Stimulated activated CD8-positive, alpha-beta memory T cell treated with anti-CD3 and anti-CD28 coated beads, Interleukin-15, amount 100 ng/mL, for 48 hours (primary cell): ENCODE measurements at regions not wholly inside any gene's neighbourhood (a gene's known extent, or its start where the extent isn't known, plus 50 kb on each side); places are given as distances from the start of the nearest gene placed in this dataset.

Source experiments
- DNase-seq, 2 donors: peaks; one replicate each; pipeline ENCODE4 v3.0.0-alpha.2; 2020; ENCODE audit warnings: low read depth in 2 of 2

DNA sequence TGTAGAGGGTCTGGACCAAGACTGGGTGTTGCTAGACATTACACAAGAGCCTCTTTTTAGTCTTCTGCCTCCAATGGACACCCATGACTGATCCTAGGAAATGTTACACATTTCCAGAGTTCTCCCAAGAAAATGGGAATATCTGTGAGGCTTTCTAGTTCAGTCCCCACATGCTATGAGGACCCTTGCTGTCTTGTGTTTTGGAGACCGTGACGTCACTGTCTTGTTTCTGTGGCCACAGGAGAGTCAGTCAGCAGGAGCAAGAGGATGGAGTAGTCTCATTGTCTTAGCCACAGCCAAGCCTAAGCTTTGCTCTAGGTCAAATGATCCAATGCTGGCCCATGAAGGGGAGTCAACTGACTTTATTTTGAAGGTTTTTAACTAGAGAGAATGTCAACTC lies 820.1 kb upstream of the RBFOX1 start:
- no peak for DNase-seq

DNA sequence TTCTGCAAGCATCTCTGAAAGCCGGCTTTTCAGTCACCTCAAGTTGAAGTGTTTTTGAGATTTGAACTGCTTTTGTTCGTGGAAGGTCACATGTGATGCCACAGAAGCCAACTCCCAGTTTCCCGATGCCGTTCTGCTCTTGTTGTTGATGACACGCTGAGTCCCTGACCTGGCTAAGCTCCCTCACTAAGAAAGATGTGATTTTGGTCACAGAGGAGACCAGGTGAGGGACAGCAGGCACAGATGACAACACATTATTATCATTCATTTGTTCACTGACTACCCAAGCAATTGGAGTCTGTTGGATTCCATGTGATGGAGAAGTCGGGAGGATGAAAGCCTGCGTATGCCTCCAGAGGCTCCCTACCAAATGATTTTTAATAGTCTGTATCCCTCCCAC lies 822.4 kb upstream of the RBFOX1 start:
- no peak for DNase-seq

DNA sequence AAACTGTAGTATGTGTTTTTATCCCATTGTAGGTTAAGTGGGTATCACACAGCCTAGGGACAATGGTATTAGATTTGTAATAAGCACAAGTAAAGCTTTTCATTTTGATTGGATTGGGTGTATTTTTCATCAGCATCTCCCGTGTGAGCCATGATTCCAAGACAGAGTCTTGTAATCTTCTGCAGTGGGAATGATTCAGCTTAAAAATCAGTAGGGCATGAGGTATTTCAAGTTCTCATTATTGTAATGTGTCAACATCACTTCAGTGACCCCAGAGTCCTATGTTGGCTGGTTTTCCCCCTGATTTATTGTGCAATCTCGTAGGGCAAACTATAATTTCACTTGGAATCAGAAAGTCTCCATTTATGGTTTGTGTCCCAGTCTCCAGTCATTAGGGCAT lies 833.2 kb upstream of the RBFOX1 start:
- DNase-seq = no peak

DNA sequence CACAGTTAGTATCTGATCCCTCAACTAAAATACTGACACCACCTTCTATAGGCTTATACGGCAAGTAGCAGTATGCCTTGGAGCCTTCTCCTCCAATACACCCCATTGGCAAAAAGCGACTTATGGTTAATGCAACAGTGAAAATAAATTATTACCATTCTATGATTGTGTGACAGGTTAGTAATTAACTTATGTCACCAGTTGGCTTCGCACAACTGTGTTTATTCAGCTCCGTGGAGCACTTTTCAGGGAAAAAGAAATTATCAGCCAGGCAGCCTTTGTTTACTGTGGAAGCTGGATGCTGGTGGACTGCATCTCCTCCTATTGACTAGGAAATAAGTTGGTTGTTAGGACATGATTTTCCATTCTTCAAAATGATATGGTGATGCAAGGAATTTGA lies 833.8 kb upstream of the RBFOX1 start:
- no peak for DNase-seq

DNA sequence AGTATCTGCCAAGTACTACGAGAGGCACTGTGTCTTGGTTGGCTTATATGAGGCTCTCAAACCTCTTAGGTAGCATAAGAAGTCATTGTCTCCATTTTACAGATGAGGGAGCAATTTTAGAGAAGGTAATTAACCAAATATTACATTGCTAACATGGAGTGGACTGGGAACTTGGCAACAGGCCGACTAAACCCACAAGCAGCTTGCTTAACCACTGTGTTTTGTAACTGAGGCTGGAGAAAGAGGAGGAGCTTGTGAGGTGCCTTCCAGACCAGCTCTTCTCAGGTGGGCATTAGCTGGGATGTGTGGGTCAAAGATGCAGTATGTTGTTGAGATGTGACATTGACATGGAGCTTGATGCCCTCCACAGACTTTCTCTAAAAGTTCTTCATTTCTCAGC lies 835.6 kb upstream of the RBFOX1 start:
- DNase-seq = no peak

DNA sequence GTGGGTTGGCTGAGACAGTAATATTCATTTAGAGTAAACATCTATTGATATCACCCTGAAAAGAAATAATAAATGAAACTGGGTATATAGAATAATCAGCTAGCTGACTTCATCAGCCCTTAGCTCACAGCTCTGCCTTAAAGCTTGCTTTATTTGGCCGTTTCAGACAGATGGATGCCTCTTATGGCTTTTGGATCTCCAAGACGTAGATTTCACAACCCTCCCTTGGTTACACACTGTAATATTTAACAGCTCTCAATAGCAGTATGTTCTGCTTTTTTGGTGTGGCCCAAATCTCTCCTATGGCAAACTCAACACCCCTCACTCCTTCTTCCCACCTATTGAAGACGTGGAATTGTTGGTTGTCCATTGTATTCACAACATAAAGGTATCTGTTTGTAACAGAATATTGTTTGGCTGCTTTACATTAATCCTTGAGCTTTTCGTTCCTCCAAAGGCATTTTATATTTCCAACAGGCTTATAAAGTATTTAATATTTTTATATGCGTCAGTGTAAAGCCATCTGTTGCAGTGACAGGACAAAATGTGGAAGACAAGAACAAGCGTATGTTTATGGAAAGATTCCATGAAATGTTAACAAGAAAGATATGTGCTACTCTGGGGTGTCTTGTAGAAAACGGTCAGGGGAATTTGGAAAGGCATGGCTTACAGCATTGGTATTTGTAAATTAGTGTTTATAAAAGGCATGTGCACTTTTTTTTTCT lies 837.0 kb upstream of the RBFOX1 start:
- DNase-seq = no peak

DNA sequence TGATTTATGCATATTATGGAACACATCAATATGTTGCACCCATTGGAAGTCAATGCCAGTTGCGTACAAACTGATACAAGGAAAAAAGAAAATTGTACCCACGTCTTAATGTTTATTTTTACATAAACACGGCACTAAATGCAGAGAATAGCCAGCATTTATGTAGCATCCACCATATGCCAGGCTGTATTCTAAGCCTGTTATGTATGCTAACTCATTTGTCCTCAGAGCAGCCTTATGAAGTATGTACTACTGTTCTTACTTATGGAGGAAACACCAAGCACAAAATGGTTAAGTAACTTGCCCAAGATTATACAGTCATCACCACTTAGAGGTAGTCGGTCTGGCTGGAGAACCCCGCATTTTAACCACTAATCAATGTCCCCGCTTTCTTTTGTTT lies 837.9 kb upstream of the RBFOX1 start:
- DNase-seq = no peak

DNA sequence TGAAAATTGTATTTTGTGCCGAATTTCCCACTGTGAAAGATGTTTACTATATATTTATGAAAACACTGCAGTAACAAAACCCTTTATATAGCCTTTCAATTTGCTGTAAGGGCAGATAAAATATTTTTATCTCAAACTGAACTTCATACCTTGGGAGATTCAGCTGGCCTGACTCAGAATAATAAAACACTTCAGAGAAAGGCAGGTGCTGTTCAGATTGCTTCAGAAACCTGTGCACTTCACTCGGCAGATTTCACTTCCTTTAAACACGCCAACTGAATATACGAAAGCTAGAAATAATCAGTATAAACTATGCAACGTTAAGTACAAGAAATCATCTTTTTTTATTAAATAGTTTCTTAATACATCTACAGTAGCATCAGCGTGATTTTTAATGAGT lies 839.1 kb upstream of the RBFOX1 start:
- no peak for DNase-seq

DNA sequence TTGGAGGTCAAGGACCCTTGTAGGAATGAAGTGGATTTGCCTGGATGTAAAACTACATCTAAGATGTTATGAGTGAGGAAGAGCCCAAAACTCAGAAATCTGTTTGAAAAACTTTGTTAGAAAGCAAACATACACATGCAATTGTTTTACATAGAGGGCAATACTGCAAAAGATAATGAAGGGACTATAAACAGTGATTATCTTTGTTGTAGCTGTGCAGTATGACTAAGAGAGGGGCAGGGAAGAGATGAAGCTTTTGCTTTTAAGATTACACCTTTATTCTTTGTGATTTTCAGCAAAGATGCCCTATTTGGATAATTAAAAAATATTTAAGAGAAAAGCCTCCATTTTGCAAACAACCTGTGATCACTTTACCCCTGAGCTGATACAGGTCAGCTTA lies 839.9 kb upstream of the RBFOX1 start:
- no peak for DNase-seq

DNA sequence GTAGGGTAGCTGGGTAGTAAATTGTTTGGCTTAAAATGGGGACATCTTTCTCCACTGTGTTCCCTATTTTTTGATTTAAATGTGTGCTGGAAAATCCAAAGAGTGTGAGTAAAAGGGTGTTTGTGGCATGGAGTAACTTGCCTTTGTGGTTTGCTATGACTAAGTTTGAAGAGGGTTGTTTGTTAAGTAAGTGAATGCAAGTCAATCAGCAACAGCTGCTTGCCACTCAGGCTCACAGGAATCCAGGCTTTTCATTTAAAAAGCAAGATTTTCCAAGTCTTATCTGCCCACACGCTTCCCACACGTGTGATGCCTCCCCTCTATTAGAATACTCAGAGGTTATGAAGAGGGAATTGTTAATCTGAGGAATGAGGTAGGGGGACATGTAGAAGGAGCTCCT lies 847.7 kb upstream of the RBFOX1 start:
- DNase-seq = no peak

DNA sequence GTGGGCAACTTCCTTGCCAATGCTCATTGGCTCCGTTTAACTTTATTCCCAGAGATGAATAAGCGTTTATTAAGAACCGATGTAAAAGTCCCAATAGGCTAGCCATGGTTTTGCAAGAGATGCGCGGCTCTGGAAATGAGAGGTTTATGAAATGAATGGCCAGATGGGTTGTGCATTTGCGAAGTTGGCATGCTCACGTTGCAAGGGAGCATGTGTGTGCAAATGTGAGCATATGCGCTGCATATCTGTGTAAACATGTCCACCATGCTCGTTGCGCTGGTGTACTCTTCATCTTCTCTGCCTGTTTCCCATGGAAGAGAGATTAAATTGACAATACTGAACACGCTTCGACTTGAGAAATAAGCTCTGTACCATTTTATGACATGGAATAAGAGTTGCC lies 848.6 kb upstream of the RBFOX1 start:
- no peak for DNase-seq

DNA sequence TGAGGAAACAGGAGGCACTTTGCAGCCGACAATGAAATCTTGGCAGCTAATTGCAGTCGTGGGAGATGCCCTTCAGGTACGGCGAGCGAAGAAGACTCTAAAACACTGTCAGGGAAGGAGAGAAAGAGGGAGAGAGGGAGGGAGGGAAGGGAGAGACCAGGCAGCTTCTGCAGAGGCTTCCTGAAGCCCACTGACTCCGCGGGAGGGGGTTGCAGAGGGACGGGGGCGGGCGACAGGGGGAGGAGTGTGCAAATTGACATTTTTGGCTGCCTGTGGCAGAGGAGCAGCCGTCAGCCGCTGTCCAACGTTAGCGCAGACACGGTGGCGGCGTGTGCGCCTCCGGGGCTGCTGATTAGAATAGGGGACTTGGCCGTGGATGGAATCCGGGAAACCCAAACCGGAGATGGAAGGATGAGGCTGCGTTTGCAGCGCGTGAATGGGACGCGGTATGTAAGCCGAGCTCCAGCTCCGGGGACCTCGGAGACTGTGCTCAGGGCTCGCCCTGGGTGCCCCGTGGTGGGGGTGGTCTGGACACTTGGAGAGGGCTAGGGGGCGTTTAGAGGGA lies 849.1 kb upstream of the RBFOX1 start:
- DNase-seq = no peak

DNA sequence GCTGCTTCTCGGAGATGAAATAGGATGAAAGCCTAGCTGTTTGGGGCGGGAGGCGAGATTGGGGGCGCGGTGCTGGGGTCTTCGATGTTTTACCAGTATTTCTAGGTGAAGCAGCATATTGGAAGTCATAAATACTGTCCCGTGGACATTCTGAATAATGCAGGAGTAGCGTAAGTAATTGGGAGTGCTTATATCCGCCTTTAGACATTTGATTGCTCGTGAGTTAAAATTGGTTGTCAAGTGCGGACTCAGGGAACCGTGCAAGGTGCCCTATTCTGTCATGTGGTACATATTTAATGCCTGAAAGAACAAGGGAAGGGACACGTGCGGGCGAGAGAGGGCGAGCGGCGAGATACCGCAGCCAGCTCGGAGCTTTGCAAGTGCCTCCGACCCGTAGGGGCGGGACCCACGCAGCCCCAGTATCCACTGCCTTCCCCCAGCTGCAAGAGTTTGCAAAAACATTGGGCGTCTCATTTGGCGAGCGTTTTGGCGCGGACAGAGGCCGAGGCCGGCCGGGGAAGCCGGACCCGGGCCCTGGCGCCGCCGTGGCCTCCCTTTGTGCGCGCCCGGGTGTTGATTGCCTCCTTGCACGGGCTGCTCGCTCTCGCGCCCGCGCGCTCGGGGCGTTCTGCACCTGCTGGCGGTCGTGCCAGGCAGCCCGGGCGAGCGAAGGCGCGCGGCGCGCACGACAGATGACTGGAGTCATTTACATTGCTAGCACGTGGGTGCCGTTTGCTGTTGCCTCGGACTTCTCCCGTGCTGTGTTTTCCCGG lies 849.8 kb upstream of the RBFOX1 start:
- DNase-seq = no peak

DNA sequence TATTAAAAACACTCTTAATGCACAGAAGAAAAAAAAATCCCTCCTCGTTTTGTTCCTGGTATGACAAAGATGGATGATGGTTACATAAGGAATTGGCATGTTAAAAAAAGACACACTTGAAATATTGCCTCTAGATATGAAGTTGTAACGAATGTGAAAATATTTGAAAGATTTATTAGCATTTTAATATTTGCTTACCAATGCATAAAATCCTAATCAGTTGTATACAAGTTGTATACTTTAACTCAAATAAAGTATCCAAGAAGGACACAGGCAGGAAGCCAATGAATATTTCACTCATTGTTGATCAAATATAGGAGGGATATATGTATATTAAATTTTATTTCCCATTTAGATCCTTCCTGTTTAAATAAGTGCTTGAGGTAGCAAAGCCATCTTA lies 850.8 kb upstream of the RBFOX1 start:
- no peak for DNase-seq

DNA sequence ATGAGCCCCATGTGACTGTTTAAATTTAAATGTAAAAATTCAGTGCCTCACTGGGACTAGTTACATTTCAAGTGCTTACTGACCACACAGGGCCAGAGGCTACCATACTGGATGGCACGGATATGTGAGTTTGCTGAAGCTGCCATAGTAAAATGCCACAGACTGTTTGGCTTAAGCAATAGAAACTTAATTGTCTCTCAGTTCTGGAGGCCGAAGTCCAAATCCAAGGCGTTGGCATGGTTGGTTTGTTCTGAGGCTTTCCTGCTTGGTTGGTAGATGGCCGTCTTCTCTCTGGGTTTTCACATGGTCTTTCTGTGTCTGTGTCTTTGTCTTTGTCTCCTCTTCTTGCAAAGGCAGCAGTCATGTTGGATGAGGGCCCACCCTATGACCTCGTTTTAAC lies 878.9 kb upstream of the RBFOX1 start:
- DNase-seq = no peak

DNA sequence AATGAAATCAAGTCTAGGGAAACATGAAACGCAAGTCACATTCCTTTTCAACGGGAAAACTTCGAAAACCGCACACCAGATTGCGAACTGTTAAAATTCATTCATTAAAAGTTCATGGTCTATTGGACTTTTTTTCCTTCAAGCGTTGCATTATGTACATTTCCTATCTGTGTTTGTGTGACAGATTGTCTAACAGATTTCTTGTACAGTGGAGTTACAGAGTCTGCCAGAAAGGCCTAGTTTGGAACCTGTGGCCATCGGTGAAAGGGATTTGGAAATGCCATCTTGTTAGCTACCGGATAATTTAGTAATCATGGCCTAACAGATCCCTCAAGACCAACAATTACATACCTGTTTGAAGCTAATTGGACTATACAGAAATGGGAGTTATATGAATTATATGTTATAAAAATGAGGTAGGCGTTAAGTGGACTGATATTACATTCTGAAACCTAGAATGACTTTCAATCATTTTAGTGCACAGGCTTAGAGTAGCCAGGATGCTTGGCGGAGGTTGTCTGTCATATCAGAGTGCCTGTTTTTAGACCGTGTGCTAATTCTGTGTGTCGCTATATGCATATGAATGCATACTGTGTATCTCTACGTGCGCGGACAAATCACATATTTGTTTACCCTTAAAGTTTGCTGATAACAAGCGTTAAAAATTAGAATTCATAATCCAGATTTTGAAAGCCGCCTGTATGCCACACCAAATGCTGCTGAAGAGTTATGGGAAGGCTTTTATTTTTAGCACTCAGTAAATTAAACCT lies 885.4 kb upstream of the RBFOX1 start:
- DNase-seq = no peak

DNA sequence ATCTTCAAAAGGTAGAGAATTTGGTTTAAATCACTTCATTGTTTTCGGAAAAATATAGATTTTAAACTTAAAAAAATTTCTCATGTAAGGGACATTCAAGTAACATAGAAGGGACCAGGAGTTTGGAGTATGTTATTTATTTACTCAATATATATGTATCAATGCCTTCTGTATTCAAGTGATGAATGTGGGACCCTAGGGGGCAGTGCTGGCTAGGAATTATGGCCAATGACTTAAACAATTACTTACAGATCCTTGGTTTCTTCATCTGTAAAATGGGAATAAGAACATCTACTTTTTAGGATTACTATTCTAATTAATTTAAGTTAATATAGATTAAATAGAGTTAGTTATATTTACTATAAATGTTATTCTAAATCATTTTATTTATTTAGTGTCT lies 886.3 kb upstream of the RBFOX1 start:
- no peak for DNase-seq

DNA sequence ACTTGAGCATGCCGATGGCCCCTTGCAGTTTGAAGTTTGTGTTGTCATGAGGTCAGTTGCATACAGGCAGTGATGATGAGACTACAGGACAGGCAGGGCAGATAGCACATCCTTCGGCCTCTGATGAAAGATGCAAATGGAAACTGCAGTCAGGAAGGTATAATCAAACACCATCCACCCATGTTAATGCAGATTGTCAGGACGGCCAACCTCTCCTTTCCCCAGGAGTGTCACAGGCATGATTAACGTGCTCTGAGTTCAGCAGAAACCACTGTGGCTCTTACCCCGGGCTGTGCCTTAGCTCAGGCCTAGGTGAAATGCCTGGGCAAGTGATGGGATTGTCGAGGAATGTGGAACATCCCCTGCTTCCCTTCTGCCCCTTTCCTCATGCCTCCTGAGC lies 893.5 kb upstream of the RBFOX1 start:
- no peak for DNase-seq

DNA sequence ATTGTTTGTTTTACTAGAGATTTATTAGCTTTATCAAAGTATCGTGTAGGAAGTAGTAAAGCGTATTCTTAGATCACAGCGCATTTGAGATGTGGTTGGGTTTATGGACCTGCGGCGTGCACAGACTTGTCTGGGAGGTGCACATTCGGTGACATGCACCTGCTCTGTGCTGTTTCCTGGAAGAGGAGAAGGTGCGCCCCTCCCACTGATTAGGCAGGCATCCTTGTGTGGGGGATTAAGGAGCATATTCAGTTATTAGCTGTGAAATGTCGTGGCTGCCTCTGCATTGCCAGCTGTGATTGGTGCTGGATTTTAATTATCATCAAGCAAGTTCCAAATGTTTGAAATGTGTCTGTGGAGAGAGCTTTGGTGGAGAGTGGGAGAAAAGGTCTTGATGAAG lies 903.8 kb upstream of the RBFOX1 start:
- no peak for DNase-seq

DNA sequence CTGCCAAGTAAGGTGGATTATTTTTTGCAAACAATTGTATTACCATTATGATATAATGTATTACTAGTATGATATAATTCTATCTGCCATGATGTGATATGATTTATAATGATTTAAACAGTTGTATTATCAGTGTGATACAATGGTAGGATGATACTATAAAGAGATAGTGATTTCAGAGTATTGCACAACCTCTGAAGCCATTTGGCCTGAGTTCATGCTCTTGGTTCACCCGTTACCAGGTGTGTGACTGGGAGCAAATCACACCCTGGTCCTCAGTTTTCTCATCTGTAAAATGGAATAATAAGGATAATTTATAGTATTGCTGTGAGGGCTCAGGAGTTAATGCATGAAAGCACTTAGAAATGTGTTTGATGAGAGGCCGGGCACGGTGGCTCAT lies 905.0 kb upstream of the RBFOX1 start:
- no peak for DNase-seq

DNA sequence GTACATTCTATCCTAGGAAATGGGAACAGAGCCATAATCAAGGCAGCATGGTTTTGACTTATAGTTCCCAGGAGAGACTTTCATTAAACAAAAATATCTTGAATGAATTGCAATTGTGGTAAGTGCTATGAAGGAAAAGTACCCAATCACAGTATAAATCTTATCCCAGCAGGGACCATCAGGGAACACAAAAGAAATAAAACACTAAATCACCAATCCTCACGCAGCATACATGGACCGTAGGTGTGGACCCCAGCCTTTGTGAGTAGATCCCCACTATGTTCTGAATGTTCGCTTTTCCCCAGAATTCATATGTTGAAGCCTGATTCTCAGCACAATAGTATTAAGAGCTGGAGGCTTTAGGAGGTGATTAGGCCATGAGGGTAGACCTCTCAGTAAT lies 925.0 kb upstream of the RBFOX1 start:
- DNase-seq = no peak

DNA sequence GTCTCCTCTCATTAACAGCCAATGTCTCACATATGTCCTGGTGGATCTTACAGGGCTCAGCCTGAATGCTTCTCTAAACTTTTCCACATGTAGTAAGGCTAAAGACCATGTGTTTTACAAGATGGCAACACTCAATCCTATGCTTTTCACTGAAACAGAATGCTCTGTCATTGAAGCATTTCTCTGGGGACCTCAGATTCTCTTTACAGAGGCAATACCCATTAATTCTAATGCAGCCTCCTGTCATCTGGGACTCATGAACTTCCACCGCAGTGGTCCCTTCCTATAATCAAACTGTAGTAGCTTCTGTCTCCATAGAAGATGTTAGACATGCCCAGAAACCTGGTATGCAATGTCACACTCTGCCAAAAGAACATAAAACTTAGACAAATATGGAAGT lies 926.6 kb upstream of the RBFOX1 start:
- no peak for DNase-seq
